B cell (primary cell): ENCODE measurements at regions not wholly inside any gene's neighbourhood (a gene's known extent, or its start where the extent isn't known, plus 50 kb on each side); places are given as distances from the start of the nearest gene placed in this dataset.

Source experiments
- ATAC-seq: fragments of 200-7000 bp; cut with Tn5 transposase; one replicate; pipeline ENCODE4 v1.10.0; 2021; ENCODE audit warnings: low read depth, mild to moderate bottlenecking, moderate number of reproducible peaks, moderate library complexity
- CTCF ChIA-PET: fragments of 350-600 bp; sonication (Branson Sonifier 250); formaldehyde crosslinking; loops from one replicate; lab custom pipeline; 2021; ENCODE audit warnings: antibody characterized with exemption, inconsistent platforms; lab: Charles Lee
- POLR2A ChIA-PET: fragments of 350-600 bp; sonication (Branson Sonifier 250); formaldehyde crosslinking; loops from one replicate; lab custom pipeline; 2021; ENCODE audit warnings: antibody characterized with exemption; lab: Charles Lee
- DNase-seq: peaks from one replicate; pipeline ENCODE4 v3.0.0; 2013
- H2AFZ ChIP-seq: 2 replicates; pipeline ENCODE4 v1.6.1; 2012; ENCODE audit warnings: mild to moderate bottlenecking, low read depth, low read length; ENCODE audit not compliant: insufficient read depth, poor library complexity, severe bottlenecking
- H3K27ac ChIP-seq, 2 donors: 1 replicate in 1 of 2; 2 replicates in 1 of 2; pipeline ENCODE4 v1.5.1; 2012 to 2013; ENCODE audit warnings: low read length in 2 of 2, mild to moderate bottlenecking in 2 of 2, moderate library complexity in 1 of 2
- H3K27me3 ChIP-seq, 4 experiments: fragments of 200-600 bp in 1 of 4; sonication (generic) in 1 of 4; replicated peaks in 1 of 4; 1 replicate in 2 of 4; 2 replicates in 2 of 4; pipeline versions ENCODE4 v1.6.1 to v1.7.0; 2013 to 2016; ENCODE audit warnings: low read length in 3 of 4, mild to moderate bottlenecking in 2 of 4, mixed read lengths in 1 of 4, moderate library complexity in 1 of 4; ENCODE audit not compliant: insufficient read depth in 4 of 4, control insufficient read depth in 3 of 4; ENCODE audit errors: control extremely low read depth in 1 of 4
- H3K36me3 ChIP-seq, 2 experiments: replicated peaks in 1 of 2; 1 replicate in 1 of 2; 2 replicates in 1 of 2; pipeline versions ENCODE4 v1.6.1 to v1.7.1; 2013; ENCODE audit warnings: low read length in 1 of 2; ENCODE audit not compliant: insufficient read depth in 2 of 2, control insufficient read depth in 1 of 2; ENCODE audit errors: control extremely low read depth in 1 of 2, extremely low read depth in 1 of 2
- H3K4me1 ChIP-seq, 2 donors: fragments of 200-600 bp in 1 of 2; sonication (generic) in 1 of 2; 1 replicate in 1 of 2; 2 replicates in 1 of 2; pipeline versions ENCODE4 v1.5.1 to v1.6.1; 2013 to 2017; ENCODE audit warnings: low read length in 2 of 2; ENCODE audit not compliant: control insufficient read depth in 2 of 2, insufficient read depth in 2 of 2
- H3K4me2 ChIP-seq: replicated peaks from 2 replicates; pipeline ENCODE3; 2012; ENCODE audit warnings: mild to moderate bottlenecking, low read depth, low read length; ENCODE audit not compliant: poor library complexity, severe bottlenecking
- H3K4me3 ChIP-seq, 5 experiments: fragments of 200-600 bp in 1 of 5; sonication (generic) in 1 of 5; 1 replicate in 3 of 5; 2 replicates in 2 of 5; pipeline versions ENCODE4 v1.5.1 to v1.7.0; 2011 to 2016; ENCODE audit warnings: low read length in 4 of 5, mild to moderate bottlenecking in 4 of 5, low read depth in 2 of 5, control low read depth in 1 of 5, moderate library complexity in 1 of 5; ENCODE audit not compliant: insufficient read depth in 1 of 5; ENCODE audit errors: control extremely low read depth in 1 of 5, extremely low read depth in 1 of 5
- H3K79me2 ChIP-seq: fragments of 200-600 bp; sonication (generic); one replicate; pipeline ENCODE4 v1.6.0; 2016; ENCODE audit warnings: low read length; ENCODE audit not compliant: control insufficient read depth, insufficient read depth
- H3K9ac ChIP-seq: fragments of 200-600 bp; sonication (generic); 2 replicates; pipeline ENCODE4 v1.6.1; 2017; ENCODE audit warnings: mild to moderate bottlenecking, low read length, moderate library complexity
- H3K9me3 ChIP-seq, 3 donors: one replicate each; pipeline versions ENCODE4 v1.6.1 to v1.7.1; 2013; ENCODE audit warnings: low read length in 2 of 3; ENCODE audit not compliant: control insufficient read depth in 2 of 3, insufficient read depth in 1 of 3; ENCODE audit errors: control extremely low read depth in 1 of 3
- H4K20me1 ChIP-seq: 2 replicates; pipeline ENCODE4 v1.6.0; 2012; ENCODE audit warnings: mild to moderate bottlenecking, low read length; ENCODE audit not compliant: insufficient read depth, control insufficient read depth, poor library complexity, severe bottlenecking
- H3K27ac Mint-ChIP-seq: one replicate; pipeline ENCODE4 v1.8.0; 2021; ENCODE audit warnings: mixed read lengths
- H3K27me3 Mint-ChIP-seq: one replicate; pipeline ENCODE4 v1.8.0; 2021; ENCODE audit warnings: mixed read lengths
- H3K4me1 Mint-ChIP-seq: one replicate; pipeline ENCODE4 v1.8.0; 2021; ENCODE audit warnings: mixed read lengths
- H3K4me3 Mint-ChIP-seq: one replicate; pipeline ENCODE4 v1.8.0; 2021; ENCODE audit warnings: mixed read lengths
- H3K9me3 Mint-ChIP-seq: one replicate; pipeline ENCODE4 v1.8.0; 2022; ENCODE audit warnings: mixed read lengths; ENCODE audit not compliant: insufficient read depth
- EZH2 ChIP-seq: IDR thresholded peaks from 2 replicates; pipeline ENCODE4 v1.6.1; 2012; ENCODE audit warnings: borderline replicate concordance, low read depth, mild to moderate bottlenecking, moderate library complexity, low read length; ENCODE audit not compliant: insufficient read depth, poor library complexity, severe bottlenecking
- WGBS: methylation state at CpG from one replicate; pipeline ENCODE4 v1.1.5; 2013; ENCODE audit warnings: missing lambda C conversion rate; ENCODE audit not compliant: insufficient coverage; 5-methylcytosine and 5-hydroxymethylcytosine counted together
- intact Hi-C: fragments of 100-400 bp; cut with micrococcal nuclease; formaldehyde crosslinking; loops from one replicate; pipeline ENCODE4 v1.10.0; 2022
- TF ChIP-seq, protein P1 (sequence below): fragments of 200-600 bp; IDR thresholded peaks from one replicate; pipeline ENCODE4 v1.8.0; 2022; ENCODE audit warnings: antibody characterized with exemption, mild to moderate bottlenecking

DNA sequence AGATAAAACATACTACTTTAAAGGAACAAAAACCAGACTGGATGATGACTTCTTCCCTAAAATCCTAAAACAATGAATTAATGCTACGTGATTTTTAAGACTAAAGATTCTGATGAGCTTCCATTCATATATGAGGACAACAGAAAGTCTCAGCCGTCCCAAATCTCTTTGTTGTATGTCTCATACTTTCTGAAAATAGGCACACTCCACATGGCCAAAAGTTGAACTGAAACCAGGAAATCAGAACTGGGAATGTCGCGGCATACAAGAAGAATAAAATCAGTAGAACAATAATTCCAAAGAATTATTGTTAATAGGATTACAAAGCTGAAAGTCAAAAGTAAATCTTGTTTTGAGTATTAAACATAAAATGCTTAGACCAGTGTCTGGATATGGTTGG is 195.4 kb upstream of the GHITM start:
- Mint-ChIP-seq H3K4me3 (no peak overlapping the region), H3K27me3 (no peaks in the 10 kb centered on the region), H3K4me1 (no peaks in the 10 kb centered on the region), H3K27ac (no peak overlapping the region), H3K9me3 (no peaks in the 10 kb centered on the region)
- Histone ChIP-seq H2AFZ (no peak overlapping the region), H3K9ac (no peak overlapping the region), H3K27me3 (no peaks in the 10 kb centered on the region), H3K36me3 (no peaks in the 10 kb centered on the region), H3K4me3 (no peak overlapping the region), H3K79me2 (no peaks in the 10 kb centered on the region), H4K20me1 (no peaks in the 10 kb centered on the region), H3K27ac (no peak overlapping the region), H3K4me2 (no peak overlapping the region), H3K9me3 (no peaks in the 10 kb centered on the region), H3K4me1 (no peaks in the 10 kb centered on the region)
- DNase-seq (no peak), ATAC-seq (no peak)
- CTCF ChIA-PET = no interaction called here
- no CpG with 5 or more reads among the region's 4 CpGs for WGBS
- TF ChIP-seq, protein P1, sequence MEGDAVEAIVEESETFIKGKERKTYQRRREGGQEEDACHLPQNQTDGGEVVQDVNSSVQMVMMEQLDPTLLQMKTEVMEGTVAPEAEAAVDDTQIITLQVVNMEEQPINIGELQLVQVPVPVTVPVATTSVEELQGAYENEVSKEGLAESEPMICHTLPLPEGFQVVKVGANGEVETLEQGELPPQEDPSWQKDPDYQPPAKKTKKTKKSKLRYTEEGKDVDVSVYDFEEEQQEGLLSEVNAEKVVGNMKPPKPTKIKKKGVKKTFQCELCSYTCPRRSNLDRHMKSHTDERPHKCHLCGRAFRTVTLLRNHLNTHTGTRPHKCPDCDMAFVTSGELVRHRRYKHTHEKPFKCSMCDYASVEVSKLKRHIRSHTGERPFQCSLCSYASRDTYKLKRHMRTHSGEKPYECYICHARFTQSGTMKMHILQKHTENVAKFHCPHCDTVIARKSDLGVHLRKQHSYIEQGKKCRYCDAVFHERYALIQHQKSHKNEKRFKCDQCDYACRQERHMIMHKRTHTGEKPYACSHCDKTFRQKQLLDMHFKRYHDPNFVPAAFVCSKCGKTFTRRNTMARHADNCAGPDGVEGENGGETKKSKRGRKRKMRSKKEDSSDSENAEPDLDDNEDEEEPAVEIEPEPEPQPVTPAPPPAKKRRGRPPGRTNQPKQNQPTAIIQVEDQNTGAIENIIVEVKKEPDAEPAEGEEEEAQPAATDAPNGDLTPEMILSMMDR = no peak
- TF ChIP-seq EZH2 = no peak
- POLR2A ChIA-PET = no interaction called here
- intact Hi-C loops = no loop called here

DNA sequence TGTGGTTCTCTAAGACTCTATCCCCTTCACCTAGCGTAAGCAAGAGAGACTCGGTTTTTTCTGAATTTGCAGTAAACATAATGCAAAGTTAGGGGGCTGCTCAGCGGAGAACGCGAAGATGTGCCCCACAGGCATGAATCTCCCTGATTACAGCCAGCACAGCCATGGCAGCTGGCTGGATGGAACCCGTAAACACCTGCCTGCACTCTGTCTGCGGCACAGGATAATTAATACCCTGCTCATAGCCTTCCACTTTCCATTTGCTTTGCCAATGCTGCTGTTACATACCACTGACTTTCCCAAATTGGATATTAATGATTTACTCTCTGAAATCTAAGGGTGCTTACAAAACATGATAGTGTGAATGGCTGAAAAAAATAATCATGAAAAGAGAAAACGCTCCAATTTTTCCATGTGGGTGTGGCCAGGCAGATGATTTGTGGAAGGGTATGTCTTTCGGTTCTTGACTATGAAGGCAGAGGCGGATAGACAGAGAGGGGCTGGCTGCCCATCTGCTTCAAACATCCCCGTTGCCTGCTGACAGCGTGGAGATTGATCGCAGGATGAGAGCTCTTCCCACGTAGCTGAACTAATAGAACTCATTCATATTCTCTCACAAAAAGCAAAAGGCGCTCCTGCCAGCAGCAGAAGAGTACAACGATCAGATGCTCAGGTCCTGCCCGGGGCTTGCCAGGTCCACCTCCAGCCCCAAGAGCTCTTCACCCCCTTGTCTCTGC is 193.2 kb upstream of the GHITM start:
- WGBS = 79% methylated on average over 16 of the region's 17 CpGs
- Histone ChIP-seq H3K36me3 (no peaks in the 10 kb centered on the region), H3K4me1 (no peaks in the 10 kb centered on the region), H3K27ac (no peak overlapping the region), H3K79me2 (no peaks in the 10 kb centered on the region), H3K4me3 (no peak overlapping the region), H2AFZ (no peak overlapping the region), H3K9ac (no peak overlapping the region), H3K9me3 (no peaks in the 10 kb centered on the region), H4K20me1 (no peaks in the 10 kb centered on the region), H3K4me2 (no peak overlapping the region), H3K27me3 (no peaks in the 10 kb centered on the region)
- DNase-seq = no peak
- Mint-ChIP-seq H3K9me3 (no peaks in the 10 kb centered on the region), H3K4me1 (no peaks in the 10 kb centered on the region), H3K27me3 (no peaks in the 10 kb centered on the region), H3K4me3 (no peak overlapping the region), H3K27ac (no peak overlapping the region)
- ATAC-seq = no peak
- intact Hi-C loops = no loop called here
- POLR2A ChIA-PET = no interaction called here
- CTCF ChIA-PET = no interaction called here
- TF ChIP-seq, protein P1 = no peak
- no peak for TF ChIP-seq EZH2
